ENCODE measurements at regions not wholly inside any gene's neighbourhood (a gene's known extent, or its start where the extent isn't known, plus 50 kb on each side); places are given as distances from the start of the nearest gene placed in this dataset.

GRCh38 chr10:85152911-85153310 lies 824.5 kb downstream of the CCSER2 start:
- TF ChIP-seq POLR2A (IDR thresholded peaks at IDR 0.05; ENCODE audit: low read depth, low read length) (no peak), POLR2AphosphoS5 (IDR thresholded peaks at IDR 0.05; ENCODE audit: low read depth, low read length) (no peak), TAF1 (IDR thresholded peaks at IDR 0.05; ENCODE audit: borderline replicate concordance, low read depth, low read length) (no peak)

Measured in GM12892 (cell line).